Neural crest cell (in vitro differentiated cells): ENCODE measurements at regions not wholly inside any gene's neighbourhood (a gene's known extent, or its start where the extent isn't known, plus 50 kb on each side); places are given as distances from the start of the nearest gene placed in this dataset.
"Not testable (repeated sequence)": the region's sequence is repeated elsewhere in the genome, so short reads cannot be mapped to it uniquely, and the experiment has no call there.

Experiments used
- DNase-seq: peaks from one replicate; pipeline ENCODE4 v3.0.0; 2021; ENCODE audit warnings: low read depth, mixed read lengths, low spot score
- H3K27ac Mint-ChIP-seq: one replicate; pipeline ENCODE4 v1.8.0; 2021; ENCODE audit warnings: mild to moderate bottlenecking, mixed read lengths; ENCODE audit not compliant: unreplicated experiment
- H3K27me3 Mint-ChIP-seq: 2 replicates; pipeline ENCODE4 v1.8.0; 2021; ENCODE audit warnings: low read depth, mild to moderate bottlenecking, mixed read lengths
- H3K36me3 Mint-ChIP-seq: 2 replicates; pipeline ENCODE4 v1.8.0; 2021; ENCODE audit warnings: low read depth, mild to moderate bottlenecking, mixed read lengths
- H3K4me1 Mint-ChIP-seq: 2 replicates; pipeline ENCODE4 v1.8.0; 2021; ENCODE audit warnings: mixed read lengths
- H3K4me3 Mint-ChIP-seq: one replicate; pipeline ENCODE4 v1.8.0; 2021; ENCODE audit warnings: mild to moderate bottlenecking, mixed read lengths
- H3K9me3 Mint-ChIP-seq: 2 replicates; pipeline ENCODE4 v1.8.0; 2021; ENCODE audit warnings: mixed read lengths
- CTCF ChIP-seq: fragments of 200-600 bp; sonication (generic); conservative IDR thresholded peaks from 2 replicates; pipeline ENCODE4 v1.5.0; 2021; ENCODE audit warnings: antibody characterized with exemption, mild to moderate bottlenecking

DNA sequence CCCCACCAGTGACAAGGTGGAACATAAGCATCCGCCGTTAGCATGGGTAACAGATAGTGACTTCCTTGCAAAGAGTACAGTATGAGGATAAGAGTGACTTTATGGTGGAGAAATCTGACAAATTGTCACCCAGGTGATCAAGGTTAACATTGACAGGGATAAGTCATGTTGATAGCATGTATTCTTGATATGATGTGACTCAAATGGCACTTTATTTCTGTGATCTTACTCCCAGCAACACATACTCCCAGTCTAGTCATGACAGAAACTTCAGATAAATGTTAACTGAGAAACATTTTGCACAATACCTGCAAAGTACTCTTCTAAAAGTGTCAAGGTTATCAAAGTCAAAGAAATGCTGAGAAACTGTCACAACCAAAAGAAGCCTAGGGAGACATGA is 588.6 kb upstream of the KIF2B start:
- Mint-ChIP-seq H3K27me3 (no peaks in the 10 kb centered on the region), H3K4me3 (no peak overlapping the region), H3K27ac (no peak overlapping the region), H3K36me3 (no peaks in the 10 kb centered on the region), H3K9me3 (peaks cover 3% of the 10 kb centered on the region), H3K4me1 (no peaks in the 10 kb centered on the region)
- TF ChIP-seq CTCF, result no peak
- no peak for DNase-seq

DNA sequence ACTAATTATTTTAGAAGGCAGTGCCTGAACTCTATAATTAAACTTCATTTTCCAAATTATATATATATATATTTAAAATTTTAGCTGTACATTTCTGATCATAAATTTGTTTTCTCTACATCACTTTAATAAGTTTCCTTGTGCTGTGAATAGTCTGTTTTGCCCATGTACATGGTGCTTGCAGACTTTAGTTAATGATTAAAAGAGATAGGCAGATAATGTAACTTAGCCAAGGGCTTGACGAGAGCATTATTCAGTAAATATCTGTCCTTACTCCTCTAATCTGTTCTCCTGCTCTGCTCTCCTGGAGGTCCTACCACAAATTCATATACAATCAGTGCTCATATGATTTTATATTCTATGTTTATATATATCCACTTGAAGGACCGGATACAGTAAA is 595.2 kb upstream of the KIF2B start:
- no peaks in the 10 kb centered on the region for H3K27me3 Mint-ChIP-seq
- H3K36me3 Mint-ChIP-seq, result no peaks in the 10 kb centered on the region
- H3K4me1 Mint-ChIP-seq, result no peaks in the 10 kb centered on the region
- H3K4me3 Mint-ChIP-seq, result no peak overlapping the region
- TF ChIP-seq CTCF, result no peak
- no peak for DNase-seq
- peaks cover 7% of the 10 kb centered on the region for H3K9me3 Mint-ChIP-seq
- H3K27ac Mint-ChIP-seq, result no peak overlapping the region

DNA sequence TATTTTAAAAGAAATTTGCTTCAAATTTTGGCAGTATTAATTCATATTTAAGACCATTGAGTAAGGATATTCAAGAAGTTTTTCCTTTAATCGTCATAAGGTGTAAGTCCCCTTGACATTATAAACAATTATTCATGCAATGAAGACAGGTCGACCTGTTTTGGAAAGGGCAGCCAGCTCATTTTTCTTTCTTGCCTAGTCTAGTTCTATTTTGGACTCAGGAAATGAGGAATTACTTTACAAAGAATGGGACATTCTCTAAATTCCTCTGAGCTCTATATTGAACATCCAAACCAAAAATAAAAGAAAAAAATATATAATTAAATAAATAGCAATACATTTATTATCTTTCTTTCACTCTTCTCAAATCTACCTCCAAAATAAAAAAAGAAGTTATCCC is 595.6 kb upstream of the KIF2B start:
- DNase-seq, result no peak
- H3K4me3 Mint-ChIP-seq, result no peak overlapping the region
- H3K27ac Mint-ChIP-seq, result no peak overlapping the region
- H3K36me3 Mint-ChIP-seq, result no peaks in the 10 kb centered on the region
- H3K27me3 Mint-ChIP-seq, result no peaks in the 10 kb centered on the region
- H3K9me3 Mint-ChIP-seq, result peaks cover 10% of the 10 kb centered on the region
- no peaks in the 10 kb centered on the region for H3K4me1 Mint-ChIP-seq
- TF ChIP-seq CTCF, result no peak

- Mint-ChIP-seq H3K36me3 (no peaks in the 10 kb centered on the region), H3K27ac (no peak overlapping the region), H3K4me3 (no peak overlapping the region), H3K4me1 (no peaks in the 10 kb centered on the region), H3K27me3 (no peaks in the 10 kb centered on the region), H3K9me3 (peaks cover 11% of the 10 kb centered on the region)
- TF ChIP-seq CTCF, result no peak
- DNase-seq, result no peak
Observed at GRCh38 chr17:53219821-53220220, 602.9 kb upstream of the KIF2B start.

- Mint-ChIP-seq H3K27ac (no peak overlapping the region), H3K36me3 (no peaks in the 10 kb centered on the region), H3K4me1 (no peaks in the 10 kb centered on the region), H3K27me3 (no peaks in the 10 kb centered on the region), H3K9me3 (peaks cover 11% of the 10 kb centered on the region), H3K4me3 (no peak overlapping the region)
- no peak for TF ChIP-seq CTCF
- DNase-seq, result no peak
Observed at GRCh38 chr17:53218723-53219122, 604.0 kb upstream of the KIF2B start.

DNA sequence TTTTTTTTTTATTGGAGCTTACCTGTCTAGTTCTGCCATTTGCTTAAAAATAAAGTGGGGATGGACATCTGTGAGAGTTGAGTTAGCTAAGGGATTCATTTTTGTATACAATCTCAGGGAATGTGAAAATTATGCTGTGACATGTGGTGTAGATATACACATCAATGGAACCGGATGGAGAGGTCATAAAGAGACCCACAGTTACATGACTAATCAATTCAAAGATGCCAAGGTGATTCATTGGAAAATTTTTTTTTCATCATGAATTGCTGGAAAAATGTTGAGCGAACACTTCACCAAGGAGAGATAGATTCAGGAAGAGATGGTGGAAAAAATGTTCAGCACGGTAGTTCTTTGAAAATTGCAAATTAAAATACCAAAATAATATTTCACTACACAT is 605.4 kb upstream of the KIF2B start:
- Mint-ChIP-seq H3K27ac (no peak overlapping the region), H3K4me1 (no peaks in the 10 kb centered on the region), H3K36me3 (no peaks in the 10 kb centered on the region), H3K9me3 (peaks cover 6% of the 10 kb centered on the region), H3K4me3 (no peak overlapping the region), H3K27me3 (no peaks in the 10 kb centered on the region)
- TF ChIP-seq CTCF, result no peak
- DNase-seq, result no peak

- not testable (repeated sequence) for H3K4me3 Mint-ChIP-seq, H3K36me3 Mint-ChIP-seq, H3K27me3 Mint-ChIP-seq, H3K27ac Mint-ChIP-seq, H3K4me1 Mint-ChIP-seq, DNase-seq, H3K9me3 Mint-ChIP-seq
Observed at GRCh38 chr17:53208935-53209334, 613.8 kb upstream of the KIF2B start.
